Suprapubic skin (tissue), 4 donors: ENCODE measurements at regions not wholly inside any gene's neighbourhood (a gene's known extent, or its start where the extent isn't known, plus 50 kb on each side); places are given as distances from the start of the nearest gene placed in this dataset.

Experiments used
- DNase-seq, 2 donors: peaks; one replicate each; pipeline ENCODE4 v3.0.0-alpha.2; 2019; ENCODE audit warnings: low spot score in 2 of 2
- H3K27ac ChIP-seq: fragments of 200-600 bp; sonication (generic); one replicate; pipeline ENCODE4 v1.5.1; 2019
- H3K27me3 ChIP-seq: fragments of 200-600 bp; sonication (generic); one replicate; pipeline ENCODE4 v1.5.1; 2019
- H3K36me3 ChIP-seq: fragments of 200-600 bp; sonication (generic); one replicate; pipeline ENCODE4 v1.5.1; 2019
- H3K4me1 ChIP-seq: fragments of 200-600 bp; sonication (generic); one replicate; pipeline ENCODE4 v1.5.1; 2019
- H3K4me3 ChIP-seq: fragments of 200-600 bp; sonication (generic); one replicate; pipeline ENCODE4 v1.5.1; 2019; ENCODE audit warnings: mild to moderate bottlenecking
- H3K9me3 ChIP-seq: fragments of 200-600 bp; sonication (generic); one replicate; pipeline ENCODE4 v1.5.1; 2019
- CTCF ChIP-seq, 2 donors: fragments of 200-600 bp in 1 of 2; fragments of 450-650 bp in 1 of 2; sonication (generic) in 1 of 2; IDR thresholded peaks; one replicate each; pipeline ENCODE4 v1.5.1; 2016 to 2019; ENCODE audit warnings: antibody characterized with exemption in 2 of 2, mild to moderate bottlenecking in 1 of 2, moderate library complexity in 1 of 2
- EP300 ChIP-seq: sonication (generic); formaldehyde crosslinking; IDR thresholded peaks from one replicate; pipeline ENCODE4 v1.6.1; 2017; ENCODE audit warnings: antibody characterized with exemption
- POLR2A ChIP-seq, 2 donors: fragments of 450-650 bp; IDR thresholded peaks; one replicate each; pipeline ENCODE4 v1.6.1; 2017; ENCODE audit warnings: antibody characterized with exemption in 2 of 2, mild to moderate bottlenecking in 2 of 2, moderate library complexity in 2 of 2
- POLR2AphosphoS5 ChIP-seq, 3 donors: sonication (generic); formaldehyde crosslinking; IDR thresholded peaks; one replicate each; pipeline ENCODE4 v1.6.1; 2017; ENCODE audit warnings: antibody characterized with exemption in 3 of 3
- WGBS: methylation state at CpG from one replicate; pipeline ENCODE4 v1.1.5; 2018; 5-methylcytosine and 5-hydroxymethylcytosine counted together

- TF ChIP-seq CTCF (IDR thresholded peaks at IDR 0.05) (no peak), EP300 (no peak), POLR2A (IDR thresholded peaks at IDR 0.05) (no peak), POLR2AphosphoS5 (IDR thresholded peaks at IDR 0.05) (no peak)
- no peaks in the 10 kb centered on the region for H3K27me3 ChIP-seq
- H3K36me3 ChIP-seq = no peaks in the 10 kb centered on the region
- no peak for DNase-seq
- H3K4me1 ChIP-seq = peaks cover 12% of the 10 kb centered on the region
- H3K4me3 ChIP-seq = no peak overlapping the region
- WGBS = 89% methylated on average over 8 of the region's 23 CpGs
- no peaks in the 10 kb centered on the region for H3K9me3 ChIP-seq
- H3K27ac ChIP-seq = no peak overlapping the region
These were observed 397.4 kb upstream of the SALL3 start for GRCh38 chr18:78582181-78582709.

- Histone ChIP-seq H3K36me3 (no peaks in the 10 kb centered on the region), H3K9me3 (no peaks in the 10 kb centered on the region), H3K4me1 (peaks cover 12% of the 10 kb centered on the region), H3K27ac (no peak overlapping the region), H3K27me3 (no peaks in the 10 kb centered on the region), H3K4me3 (no peak overlapping the region)
- WGBS = 91% methylated on average over 24 of the region's 26 CpGs
- DNase-seq = no peak
- TF ChIP-seq EP300 (no peak), POLR2AphosphoS5 (IDR thresholded peaks at IDR 0.05) (no peak), CTCF (IDR thresholded peaks at IDR 0.05) (no peak), POLR2A (IDR thresholded peaks at IDR 0.05) (no peak)
These were observed 396.5 kb upstream of the SALL3 start for GRCh38 chr18:78582898-78583738.

GRCh38 chr18:78583739-78584458 is 395.7 kb upstream of the SALL3 start:
- no peak for DNase-seq
- Histone ChIP-seq H3K4me3 (no peak overlapping the region), H3K4me1 (peaks cover 12% of the 10 kb centered on the region), H3K27me3 (no peaks in the 10 kb centered on the region), H3K9me3 (no peaks in the 10 kb centered on the region), H3K27ac (no peak overlapping the region), H3K36me3 (no peaks in the 10 kb centered on the region)
- TF ChIP-seq CTCF (IDR thresholded peaks at IDR 0.05) (no peak), POLR2A (IDR thresholded peaks at IDR 0.05) (no peak), POLR2AphosphoS5 (IDR thresholded peaks at IDR 0.05) (no peak), EP300 (no peak)
- 89% methylated on average over 21 of the region's 23 CpGs for WGBS

GRCh38 chr18:78584459-78585022 is 395.1 kb upstream of the SALL3 start:
- TF ChIP-seq EP300 (no peak), POLR2A (IDR thresholded peaks at IDR 0.05) (no peak), POLR2AphosphoS5 (IDR thresholded peaks at IDR 0.05) (no peak), CTCF (IDR thresholded peaks at IDR 0.05) (no peak)
- WGBS = 88% methylated on average over 19 of the region's 19 CpGs
- H3K27me3 ChIP-seq = no peaks in the 10 kb centered on the region
- H3K4me3 ChIP-seq = no peak overlapping the region
- no peak overlapping the region for H3K27ac ChIP-seq
- no peaks in the 10 kb centered on the region for H3K36me3 ChIP-seq
- peaks cover 12% of the 10 kb centered on the region for H3K4me1 ChIP-seq
- no peak for DNase-seq
- no peaks in the 10 kb centered on the region for H3K9me3 ChIP-seq

- no peak overlapping the region for H3K4me3 ChIP-seq
- H3K9me3 ChIP-seq = no peaks in the 10 kb centered on the region
- no peak overlapping the region for H3K27ac ChIP-seq
- 56% methylated on average over 7 of the region's 7 CpGs for WGBS
- no peaks in the 10 kb centered on the region for H3K27me3 ChIP-seq
- TF ChIP-seq CTCF (IDR thresholded peaks at IDR 0.05) = no peak
- no peak for TF ChIP-seq POLR2AphosphoS5 (IDR thresholded peaks at IDR 0.05)
- no peak for TF ChIP-seq POLR2A (IDR thresholded peaks at IDR 0.05)
- no peak for TF ChIP-seq EP300
- no peak for DNase-seq
- no peaks in the 10 kb centered on the region for H3K36me3 ChIP-seq
- peaks cover 12% of the 10 kb centered on the region for H3K4me1 ChIP-seq
These were observed 393.0 kb upstream of the SALL3 start for GRCh38 chr18:78586586-78586985.
